BJ (cell line): ENCODE measurements at regions not wholly inside any gene's neighbourhood (a gene's known extent, or its start where the extent isn't known, plus 50 kb on each side); places are given as distances from the start of the nearest gene placed in this dataset.

Experiments
- CTCF ChIA-PET: fragments of 350-600 bp; formaldehyde crosslinking; extraction: SDS; loops from one replicate; lab custom pipeline; 2021; ENCODE audit warnings: antibody characterized with exemption, inconsistent platforms; lab: Yijun Ruan, JAX
- POLR2A ChIA-PET: fragments of 300-600 bp; sonication (Branson Sonifier 250); formaldehyde crosslinking; extraction: SDS; loops from one replicate; lab custom pipeline; 2021; ENCODE audit warnings: antibody characterized with exemption; lab: Charles Lee
- DNase-seq: peaks from one replicate; pipeline ENCODE4 v3.0.0-alpha.2; 2011; ENCODE audit warnings: low read depth
- H3K27me3 ChIP-seq: 2 replicates; pipeline ENCODE4 v1.6.0; 2011; ENCODE audit warnings: low read length; ENCODE audit not compliant: control insufficient read depth, insufficient read depth
- H3K36me3 ChIP-seq: 2 replicates; pipeline ENCODE4 v1.5.1; 2011; ENCODE audit warnings: low read length; ENCODE audit not compliant: control insufficient read depth, insufficient read depth
- H3K4me3 ChIP-seq: 2 replicates; pipeline ENCODE4 v1.5.1; 2011; ENCODE audit warnings: low read depth, mild to moderate bottlenecking, control low read depth, low read length
- TF ChIP-seq, protein P1 (sequence below): IDR thresholded peaks from 2 replicates; pipeline ENCODE4 v1.5.1; 2011; ENCODE audit warnings: low read depth, mild to moderate bottlenecking, control low read depth, inconsistent platforms, low read length, moderate library complexity; ENCODE audit not compliant: insufficient read depth

DNA sequence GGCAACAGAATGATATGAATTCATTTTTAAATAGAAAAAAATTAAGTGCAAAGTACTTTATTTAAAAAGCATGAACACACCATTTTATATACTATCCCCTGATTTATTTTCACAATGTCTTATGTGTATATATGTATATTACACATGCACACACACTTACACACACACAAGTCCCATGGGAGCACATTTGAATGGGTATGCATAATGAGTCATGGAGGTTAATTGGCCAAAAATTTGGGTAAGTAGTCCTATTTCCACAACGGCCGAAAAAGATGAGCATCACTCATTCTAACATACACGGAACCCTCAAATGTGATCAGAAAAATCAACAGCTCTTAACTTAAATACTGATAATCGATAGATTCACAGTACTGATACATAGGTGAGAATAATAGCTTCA, 97.4 kb upstream of the NABP1 start:
- CTCF ChIA-PET = no interaction called here
- Histone ChIP-seq H3K27me3 (no peaks in the 10 kb centered on the region), H3K36me3 (no peaks in the 10 kb centered on the region), H3K4me3 (no peak overlapping the region)
- POLR2A ChIA-PET = no interaction called here
- DNase-seq = no peak
- TF ChIP-seq, protein P1, sequence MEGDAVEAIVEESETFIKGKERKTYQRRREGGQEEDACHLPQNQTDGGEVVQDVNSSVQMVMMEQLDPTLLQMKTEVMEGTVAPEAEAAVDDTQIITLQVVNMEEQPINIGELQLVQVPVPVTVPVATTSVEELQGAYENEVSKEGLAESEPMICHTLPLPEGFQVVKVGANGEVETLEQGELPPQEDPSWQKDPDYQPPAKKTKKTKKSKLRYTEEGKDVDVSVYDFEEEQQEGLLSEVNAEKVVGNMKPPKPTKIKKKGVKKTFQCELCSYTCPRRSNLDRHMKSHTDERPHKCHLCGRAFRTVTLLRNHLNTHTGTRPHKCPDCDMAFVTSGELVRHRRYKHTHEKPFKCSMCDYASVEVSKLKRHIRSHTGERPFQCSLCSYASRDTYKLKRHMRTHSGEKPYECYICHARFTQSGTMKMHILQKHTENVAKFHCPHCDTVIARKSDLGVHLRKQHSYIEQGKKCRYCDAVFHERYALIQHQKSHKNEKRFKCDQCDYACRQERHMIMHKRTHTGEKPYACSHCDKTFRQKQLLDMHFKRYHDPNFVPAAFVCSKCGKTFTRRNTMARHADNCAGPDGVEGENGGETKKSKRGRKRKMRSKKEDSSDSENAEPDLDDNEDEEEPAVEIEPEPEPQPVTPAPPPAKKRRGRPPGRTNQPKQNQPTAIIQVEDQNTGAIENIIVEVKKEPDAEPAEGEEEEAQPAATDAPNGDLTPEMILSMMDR = no peak

DNA sequence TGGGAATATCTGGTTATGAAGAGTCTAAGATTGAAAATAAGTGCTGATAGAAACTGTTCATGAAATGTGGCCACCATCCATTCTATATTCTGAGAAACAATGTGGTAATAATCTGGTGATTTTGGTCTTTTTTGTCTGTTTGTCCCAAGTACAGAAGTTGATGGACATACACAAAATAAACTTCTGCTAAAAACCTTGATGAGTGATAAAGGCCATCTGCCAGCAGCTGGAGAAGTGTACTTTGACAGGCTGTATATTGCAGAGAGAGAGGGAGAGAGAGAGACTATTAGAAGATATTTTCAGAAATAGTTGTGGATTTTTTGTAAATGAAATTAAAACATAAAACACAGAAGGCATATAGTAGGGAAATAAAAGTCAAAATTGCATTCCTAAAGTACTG, 96.9 kb upstream of the NABP1 start:
- CTCF ChIA-PET = no interaction called here
- POLR2A ChIA-PET = no interaction called here
- Histone ChIP-seq H3K27me3 (no peaks in the 10 kb centered on the region), H3K4me3 (no peak overlapping the region), H3K36me3 (no peaks in the 10 kb centered on the region)
- TF ChIP-seq, protein P1 = no peak
- no peak for DNase-seq

DNA sequence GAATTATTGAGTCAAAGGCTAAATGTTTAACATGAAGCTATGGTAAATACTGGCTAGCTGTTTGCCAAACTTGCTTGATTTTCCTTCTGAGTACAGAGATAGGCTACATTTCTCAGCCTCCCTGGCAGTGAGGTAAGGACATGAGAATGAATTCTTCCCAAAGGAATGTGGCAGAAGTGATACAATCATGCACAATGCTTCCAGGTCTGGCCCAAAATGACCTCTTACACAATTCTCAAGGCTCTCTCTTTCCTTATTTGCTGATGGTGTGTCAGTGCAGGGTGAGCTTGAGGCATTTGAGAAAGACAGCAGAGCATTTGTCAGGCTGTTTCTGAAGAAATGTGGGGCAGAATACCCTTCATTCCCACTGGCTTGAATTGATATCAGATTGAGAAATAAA, 95.6 kb upstream of the NABP1 start:
- DNase-seq = peak; percentile 67
- Histone ChIP-seq H3K27me3 (no peaks in the 10 kb centered on the region), H3K4me3 (no peak overlapping the region), H3K36me3 (no peaks in the 10 kb centered on the region)
- POLR2A ChIA-PET = interaction anchor here (0.7 to 1.2 kb wide), 2 partner anchors 106 to 115 kb away, joined by 3 to 4 read pairs; no protein-coding TSS in a partner anchor
- TF ChIP-seq, protein P1 = no peak
- CTCF ChIA-PET = interaction anchor here (1.1 kb wide), 1 partner anchor 97 kb away, joined by 3 read pairs; no protein-coding TSS in a partner anchor

DNA sequence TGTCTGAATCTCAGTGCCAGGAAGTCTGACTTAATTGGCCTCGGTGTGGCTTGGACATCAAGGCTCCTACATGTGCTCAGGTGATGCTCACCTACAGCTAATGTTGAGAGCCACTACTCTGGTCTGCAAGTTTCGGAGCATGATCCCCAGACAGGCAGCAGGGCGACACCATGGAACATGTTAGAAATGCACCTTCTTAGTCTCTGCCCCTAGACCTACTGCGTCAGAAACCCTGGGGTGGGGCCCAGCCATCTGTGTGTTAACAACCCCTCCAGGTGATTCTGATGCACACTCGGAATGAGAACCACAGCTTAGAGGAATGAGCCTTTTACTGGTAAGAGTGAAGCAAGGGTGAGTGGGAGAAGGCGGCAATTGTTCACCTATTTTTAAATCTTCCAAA, 86.9 kb upstream of the NABP1 start:
- Histone ChIP-seq H3K36me3 (no peaks in the 10 kb centered on the region), H3K4me3 (no peak overlapping the region), H3K27me3 (no peaks in the 10 kb centered on the region)
- TF ChIP-seq, protein P1 = no peak
- DNase-seq = no peak
- CTCF ChIA-PET = interaction anchor here (1.5 kb wide), 1 partner anchor 21 kb away, joined by 3 read pairs; no protein-coding TSS in a partner anchor
- POLR2A ChIA-PET = no interaction called here

DNA sequence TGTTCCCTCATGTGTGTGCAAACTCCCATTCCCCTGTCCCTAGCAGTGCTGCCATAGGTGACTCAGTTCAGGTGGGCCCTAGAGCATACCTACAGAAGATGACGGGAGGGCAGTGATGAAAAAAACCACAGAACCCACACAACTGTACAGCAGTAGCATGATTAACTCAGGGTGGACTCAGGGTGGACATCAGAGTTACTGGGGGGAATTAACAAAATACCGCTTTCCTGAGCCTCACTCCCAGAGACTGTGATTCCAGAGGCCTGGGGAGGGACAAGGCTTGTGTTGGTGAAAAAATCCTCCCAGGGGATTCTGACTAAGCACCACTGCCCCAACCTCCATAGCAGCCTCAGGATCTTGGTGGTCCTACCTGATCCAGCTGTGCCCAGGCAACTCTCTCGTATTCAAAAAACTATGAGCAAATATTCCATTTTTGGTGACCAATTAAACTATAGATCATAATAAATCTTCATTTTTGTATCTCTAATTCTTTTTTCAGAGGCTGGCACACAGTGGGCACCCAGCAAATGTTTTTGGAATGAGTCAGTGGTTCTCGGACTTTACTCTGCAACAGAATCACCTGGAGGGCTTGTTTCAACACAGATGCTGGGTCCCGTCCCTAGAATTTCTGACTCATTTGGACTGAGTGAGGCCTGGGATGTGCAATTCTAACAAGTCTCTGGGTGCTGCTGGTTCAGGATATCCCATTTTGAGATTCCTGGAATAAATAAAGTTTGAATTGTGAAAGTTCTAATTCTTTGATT, 84.1 kb upstream of the NABP1 start:
- H3K4me3 ChIP-seq = no peak overlapping the region
- TF ChIP-seq, protein P1 = no peak
- no peak for DNase-seq
- no peaks in the 10 kb centered on the region for H3K27me3 ChIP-seq
- ChIA-PET CTCF (no interaction called here), POLR2A (no interaction called here)
- no peaks in the 10 kb centered on the region for H3K36me3 ChIP-seq
